GM19467 (cell line): ENCODE measurements at regions not wholly inside any gene's neighbourhood (a gene's known extent, or its start where the extent isn't known, plus 50 kb on each side); places are given as distances from the start of the nearest gene placed in this dataset.
"Not testable (repeated sequence)": the region's sequence is repeated elsewhere in the genome, so short reads cannot be mapped to it uniquely, and the experiment has no call there.

Experiments
- ATAC-seq: cut with Tn5 transposase; IDR thresholded peaks from one replicate; pipeline ENCODE4 v1.9.1; 2021; ENCODE audit warnings: mild to moderate bottlenecking, moderate library complexity; ENCODE audit not compliant: unreplicated experiment

- ATAC-seq, result not testable (repeated sequence)
Observed at GRCh38 chr4:126930059-126930458, 702.7 kb upstream of the INTU start.

DNA sequence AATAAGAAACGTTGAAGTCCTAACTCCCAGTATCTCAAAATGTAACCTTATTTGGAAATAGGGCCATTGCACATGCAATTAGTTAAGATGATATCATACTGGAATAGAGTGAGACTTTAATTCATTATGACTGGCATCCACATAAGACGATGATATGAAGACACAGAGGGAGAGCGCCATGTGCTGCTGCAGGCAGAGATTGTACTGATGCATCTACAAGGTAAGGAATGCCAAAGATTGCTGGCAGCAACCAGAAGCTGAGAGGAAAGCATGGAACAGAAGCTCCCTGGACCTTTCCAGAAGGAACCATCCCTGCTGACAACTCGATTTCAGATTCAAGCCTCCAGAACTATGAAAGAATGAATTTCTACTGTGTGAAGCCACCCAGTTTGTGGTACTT lies 697.0 kb upstream of the INTU start:
- no peak for ATAC-seq

DNA sequence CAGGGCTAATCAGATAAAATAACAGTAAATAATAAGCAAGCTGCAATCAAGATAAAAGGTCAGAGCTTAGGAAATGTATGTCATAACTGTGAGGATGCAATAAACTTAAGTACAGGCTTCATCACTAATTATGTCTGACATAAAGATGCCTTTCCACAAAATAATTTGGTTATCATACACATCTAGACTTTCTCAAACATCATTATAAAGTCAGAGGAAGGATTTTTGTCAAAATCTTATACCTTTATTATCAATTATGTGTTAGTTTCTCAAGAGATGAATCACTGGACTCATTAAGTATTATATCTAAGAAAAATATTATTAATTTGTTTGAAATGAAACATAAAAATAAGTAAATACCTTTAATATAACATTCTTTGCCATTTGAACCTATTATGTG lies 695.4 kb upstream of the INTU start:
- ATAC-seq, result no peak

GRCh38 chr4:126937846-126938422 lies 694.8 kb upstream of the INTU start:
- no peak for ATAC-seq

DNA sequence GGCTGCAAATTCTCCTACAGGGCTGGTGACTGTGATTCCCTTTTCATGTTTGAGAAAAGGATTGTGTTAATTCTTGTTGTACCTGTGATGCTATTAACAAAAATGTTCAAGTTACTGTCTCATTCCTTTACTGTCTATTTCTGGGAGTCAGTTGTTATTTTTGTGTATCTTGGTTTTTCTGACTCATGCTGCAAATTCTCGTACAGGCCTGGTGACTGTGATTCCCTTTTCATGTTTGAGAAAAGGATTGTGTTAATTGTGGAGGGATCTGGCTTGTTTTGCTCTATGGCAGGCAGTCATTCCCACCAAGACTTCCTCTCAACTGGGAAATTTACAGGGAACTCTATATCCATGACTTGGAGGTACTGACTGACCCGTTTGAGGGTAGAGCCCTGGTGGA lies 693.4 kb upstream of the INTU start:
- no peak for ATAC-seq

DNA sequence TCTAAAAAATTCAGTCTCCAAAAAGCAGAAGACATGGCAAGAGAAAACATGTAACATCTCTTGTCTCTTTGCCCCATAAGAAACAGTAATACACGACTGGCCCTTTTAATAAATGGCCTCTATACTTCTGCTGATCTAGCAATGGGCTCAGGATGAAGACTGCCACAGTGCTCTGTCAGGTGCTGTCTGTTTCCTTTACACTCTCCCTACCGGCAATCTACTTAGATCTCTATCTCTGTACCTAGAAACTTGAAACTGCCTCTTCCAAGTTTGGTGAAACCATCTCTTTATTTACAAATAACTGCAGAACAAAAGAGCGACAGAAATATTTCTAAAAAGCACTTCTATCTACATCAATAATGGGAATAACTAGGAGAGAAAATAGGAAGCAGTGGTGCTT lies 685.2 kb upstream of the INTU start:
- no peak for ATAC-seq

GRCh38 chr4:126954537-126955291 lies 678.0 kb upstream of the INTU start:
- no peak for ATAC-seq

- ATAC-seq, result no peak
Observed at GRCh38 chr4:126955292-126956183, 677.2 kb upstream of the INTU start.

DNA sequence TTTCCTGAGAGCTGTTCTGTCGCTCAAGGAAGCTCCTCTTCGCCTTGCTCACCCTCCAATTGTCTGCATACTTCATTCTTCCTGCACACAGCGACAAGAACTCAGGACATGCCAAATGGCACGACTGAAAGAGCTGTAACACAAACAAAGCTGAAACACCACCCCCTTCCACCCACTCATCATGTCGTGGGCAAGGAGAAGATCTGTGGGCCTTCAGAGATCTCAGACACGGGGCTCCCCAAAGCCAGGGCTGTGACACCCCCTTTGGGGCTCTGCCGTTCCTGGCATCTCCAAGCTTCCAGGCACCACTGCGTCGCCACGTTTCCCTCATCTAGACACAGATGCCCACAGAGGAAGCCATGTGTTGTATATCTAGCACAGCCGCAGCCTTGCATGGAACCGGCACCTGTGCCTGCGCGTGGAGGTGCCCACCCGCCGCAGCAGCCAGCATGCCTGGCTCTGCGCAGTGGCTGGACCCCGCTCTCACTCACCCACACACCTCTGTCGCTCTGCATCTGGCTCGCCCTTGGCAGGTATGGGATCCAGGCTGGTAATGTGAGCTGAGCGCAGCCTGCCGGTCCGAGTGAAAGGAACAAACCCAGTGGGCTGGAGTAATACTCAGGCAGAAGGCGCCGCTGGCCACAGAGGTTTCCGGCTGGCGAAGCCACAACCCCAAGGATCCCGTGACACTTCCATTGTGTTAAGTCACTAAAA lies 676.4 kb upstream of the INTU start:
- ATAC-seq, result no peak

GRCh38 chr4:126957556-126957955 lies 675.2 kb upstream of the INTU start:
- ATAC-seq, result no peak

- no peak for ATAC-seq
Observed at GRCh38 chr4:126957987-126958386, 674.8 kb upstream of the INTU start.

DNA sequence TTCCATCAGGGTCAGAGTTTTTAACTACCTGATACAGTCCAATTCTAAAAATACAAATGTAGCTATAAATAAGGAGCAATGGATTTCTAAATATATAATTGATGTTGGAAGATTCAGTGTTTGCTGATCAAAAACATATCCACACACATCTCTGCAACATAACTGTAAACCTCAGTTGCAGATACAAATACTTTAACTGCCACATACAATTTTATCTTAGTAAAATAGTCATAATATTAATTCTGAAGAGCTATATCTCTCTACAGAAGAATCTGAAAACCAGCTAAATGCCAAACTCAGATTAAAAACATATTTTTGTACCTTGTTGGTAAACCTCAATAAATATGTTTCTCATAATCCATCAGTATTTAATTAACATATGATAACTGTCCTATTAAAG lies 674.3 kb upstream of the INTU start:
- no peak for ATAC-seq

DNA sequence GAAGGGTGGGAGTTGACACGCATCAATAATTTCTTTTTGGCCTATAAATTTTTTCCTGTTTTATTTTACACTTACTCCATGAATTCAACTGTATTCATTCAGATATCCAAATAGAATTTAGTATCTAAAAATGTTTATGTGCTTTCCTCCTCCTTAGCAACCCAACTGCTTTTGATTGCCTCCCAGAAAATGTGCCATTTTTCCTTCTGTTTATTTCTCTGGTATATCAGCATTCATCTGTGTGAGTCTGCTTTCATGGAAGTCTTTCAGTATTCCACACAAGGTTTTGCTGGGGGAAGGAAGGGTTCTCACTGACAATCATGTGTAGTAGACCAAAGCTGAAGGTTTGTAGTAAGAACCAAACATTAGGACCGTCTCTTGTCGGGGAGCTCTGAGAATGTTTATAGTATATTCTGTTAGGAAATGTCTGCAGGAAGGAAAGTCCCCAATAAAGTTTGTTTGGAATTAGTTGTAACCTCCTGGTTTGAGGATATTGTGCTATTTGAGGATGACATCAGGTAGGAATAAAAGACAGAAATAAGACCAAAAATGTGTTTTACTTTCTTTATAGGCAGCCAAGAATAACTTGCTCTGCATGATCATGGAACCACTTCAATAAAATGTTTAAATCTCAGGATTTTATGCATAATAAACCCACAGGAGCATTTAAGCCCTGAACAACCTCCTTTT lies 673.6 kb upstream of the INTU start:
- ATAC-seq, result no peak

DNA sequence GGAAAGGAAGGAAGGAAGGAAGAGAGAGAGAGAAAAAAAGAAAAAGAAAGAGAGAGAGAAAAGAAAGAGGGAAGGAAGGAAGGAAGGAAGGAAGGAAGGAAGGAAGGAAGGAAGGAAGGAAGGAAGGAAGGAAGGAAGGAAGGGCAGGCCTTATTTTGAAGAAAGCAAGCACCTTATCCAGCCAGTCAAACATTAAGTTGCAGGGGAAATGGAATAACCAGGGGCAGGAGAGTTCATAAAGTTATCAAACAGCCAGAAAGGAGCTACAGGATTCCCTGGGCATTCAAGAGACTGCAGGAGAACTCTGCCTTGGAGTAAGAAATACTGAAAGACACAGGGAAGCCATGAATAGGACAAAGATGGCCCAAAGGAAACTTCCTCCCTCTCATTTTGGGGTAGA lies 672.0 kb upstream of the INTU start:
- ATAC-seq, result no peak

GRCh38 chr4:126961661-126962060 lies 671.1 kb upstream of the INTU start:
- ATAC-seq, result no peak

GRCh38 chr4:126965877-126966276 lies 666.9 kb upstream of the INTU start:
- ATAC-seq, result no peak

DNA sequence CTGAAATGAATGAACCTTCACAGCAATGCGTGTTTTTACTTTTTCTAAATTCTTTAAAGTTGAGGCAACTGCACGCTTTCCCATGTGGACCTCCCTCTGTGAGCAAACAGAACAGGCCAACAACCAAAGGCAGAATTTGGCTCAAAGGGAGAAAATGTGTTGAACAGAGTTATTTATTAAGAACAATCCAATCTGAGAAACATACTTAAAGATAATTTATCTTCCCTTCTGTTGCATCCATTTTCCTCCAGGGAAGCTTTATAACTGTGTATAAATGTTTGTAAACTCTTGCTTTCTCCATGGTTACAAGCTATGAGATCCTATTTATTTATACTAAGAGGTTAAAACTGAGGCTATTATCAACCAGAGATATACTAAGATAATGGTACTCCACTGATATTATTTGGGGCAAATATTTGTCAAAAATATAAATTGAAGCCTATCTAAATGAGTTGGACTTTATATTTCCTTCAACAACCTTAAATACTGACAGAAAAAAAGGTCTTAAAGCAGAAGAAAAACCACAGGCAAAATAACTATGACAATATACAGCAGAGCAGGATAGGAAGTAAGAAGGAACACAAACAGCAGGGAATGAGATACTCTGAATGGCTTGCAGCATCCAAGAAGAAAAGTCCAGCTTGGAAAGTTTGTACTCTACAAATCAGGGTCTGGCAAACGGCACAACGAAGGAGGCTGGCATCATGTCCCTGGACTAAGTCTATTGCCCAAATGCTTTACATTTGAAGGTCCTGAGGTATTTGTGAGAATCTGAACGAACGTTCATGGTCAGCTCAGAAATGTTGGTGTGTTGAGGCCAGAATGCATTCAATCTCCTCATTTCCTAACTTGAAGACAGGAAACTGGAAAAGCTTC lies 663.2 kb upstream of the INTU start:
- ATAC-seq, result no peak

DNA sequence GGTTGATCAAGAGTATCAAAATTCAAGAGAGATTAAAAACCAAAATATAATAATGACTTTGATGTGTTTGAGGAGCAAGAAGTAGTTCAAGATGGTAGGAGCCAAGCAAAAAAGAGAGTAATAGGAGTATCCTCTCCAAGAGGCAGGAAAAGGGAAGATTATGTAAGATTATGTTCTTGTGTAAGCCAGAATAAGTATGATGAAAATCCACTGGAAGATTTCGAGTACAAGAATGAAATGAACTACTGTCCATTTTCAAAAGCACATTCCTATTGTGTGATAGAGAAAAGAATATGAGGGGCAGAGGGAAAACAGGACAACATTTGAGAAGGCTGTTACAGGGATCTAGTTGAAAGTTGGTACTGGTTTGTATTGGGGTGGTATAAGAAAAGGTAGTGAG lies 659.6 kb upstream of the INTU start:
- ATAC-seq, result no peak

DNA sequence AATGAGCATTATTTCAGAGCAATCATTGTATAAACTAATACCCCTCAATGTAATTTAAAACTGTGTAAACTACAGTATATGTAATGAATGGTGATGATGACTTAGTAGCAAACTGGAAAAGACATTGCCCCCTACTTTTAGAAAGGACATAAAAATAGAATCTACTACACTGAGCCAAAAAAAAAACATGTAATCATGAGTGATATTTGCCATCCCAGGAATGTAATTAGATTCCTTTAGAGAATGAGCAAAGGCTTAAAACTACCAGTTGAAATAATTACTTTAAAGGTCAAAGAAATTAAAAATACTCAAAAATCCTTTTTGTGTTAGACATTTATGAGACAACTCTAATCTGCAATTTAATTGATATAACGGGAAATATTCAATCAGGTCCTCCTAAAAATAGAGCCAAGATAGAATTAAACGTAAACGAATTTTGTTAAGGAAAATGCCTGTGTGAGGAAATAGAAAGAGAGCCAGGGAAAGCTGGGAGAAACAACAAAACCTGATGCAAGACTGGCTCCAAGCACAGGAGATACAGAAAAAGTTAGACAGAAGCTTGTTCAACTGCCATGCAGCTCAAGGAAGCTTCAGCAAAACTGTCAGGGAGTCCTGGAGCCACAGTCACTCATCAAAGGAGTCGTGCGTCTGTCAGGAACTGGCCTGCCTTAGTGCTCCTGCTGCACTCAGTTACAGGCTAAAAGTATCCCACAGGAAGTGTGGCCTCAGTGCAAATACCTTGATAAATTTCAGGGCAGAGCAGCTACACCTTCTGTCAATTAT lies 655.7 kb upstream of the INTU start:
- ATAC-seq, result no peak
